Cerebellar cortex (tissue), 1 donor: ENCODE measurements at regions not wholly inside any gene's neighbourhood (a gene's known extent, or its start where the extent isn't known, plus 50 kb on each side); places are given as distances from the start of the nearest gene placed in this dataset.

Source experiments
- DNase-seq: peaks from one replicate; pipeline ENCODE4 v3.0.0-alpha.2; 2015; ENCODE audit warnings: low spot score

DNA sequence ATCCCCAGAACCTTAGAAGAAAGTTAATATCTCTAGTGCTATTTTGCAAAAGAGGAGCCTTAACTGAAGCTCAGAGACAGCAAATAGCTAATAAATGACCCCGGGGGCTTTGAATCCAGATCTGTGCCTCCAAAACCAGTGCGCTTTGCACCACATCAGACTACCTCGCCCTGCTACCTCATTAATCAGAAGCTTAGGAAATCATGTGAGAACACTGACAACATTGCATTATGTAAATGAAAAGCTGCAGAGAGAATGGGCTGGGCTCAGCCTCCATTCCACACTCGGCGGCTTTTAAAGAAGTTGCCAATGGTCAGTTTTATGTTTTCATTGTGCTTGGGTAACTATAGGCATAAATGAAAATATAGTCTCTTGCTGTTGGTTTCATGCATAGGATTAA lies 54.0 kb upstream of the STMND1 start:
- no peak for DNase-seq

DNA sequence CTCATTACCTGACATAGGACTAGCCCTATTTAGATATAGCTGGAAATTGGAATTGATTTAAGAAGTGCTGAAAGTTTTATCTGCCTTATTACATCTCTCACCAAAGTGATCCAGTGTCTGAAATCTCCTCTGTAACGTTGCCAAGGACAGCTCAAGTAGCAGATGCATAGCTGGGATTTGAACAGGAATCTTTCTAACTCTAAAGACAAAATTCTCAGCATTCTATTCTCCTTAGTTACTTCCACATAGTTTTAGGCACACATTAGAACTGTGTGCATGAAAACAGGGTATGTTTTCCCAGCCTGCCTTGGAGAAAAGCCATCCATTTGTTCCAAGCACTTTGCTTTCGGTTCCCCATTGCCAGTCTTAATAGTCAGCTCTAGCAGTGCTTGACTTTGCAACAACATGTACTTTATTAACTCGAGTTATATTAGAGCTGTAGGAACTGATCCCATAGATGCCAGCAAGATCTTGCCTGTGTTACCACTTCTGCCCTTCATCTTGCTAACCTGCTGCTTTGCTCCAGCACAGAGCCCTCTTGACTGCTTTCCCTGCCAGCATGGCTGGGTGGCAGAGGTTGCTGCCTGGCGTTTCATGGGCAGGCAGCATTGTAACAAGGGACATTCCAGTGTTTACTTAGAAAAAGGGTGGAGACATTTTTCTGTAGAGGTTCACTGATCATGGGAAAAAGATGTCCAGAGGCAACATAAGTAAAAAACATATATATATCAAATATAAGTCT lies 56.1 kb upstream of the STMND1 start:
- DNase-seq, result no peak

- no peak for DNase-seq
Observed at GRCh38 chr6:17043148-17043522, 58.7 kb upstream of the STMND1 start.

DNA sequence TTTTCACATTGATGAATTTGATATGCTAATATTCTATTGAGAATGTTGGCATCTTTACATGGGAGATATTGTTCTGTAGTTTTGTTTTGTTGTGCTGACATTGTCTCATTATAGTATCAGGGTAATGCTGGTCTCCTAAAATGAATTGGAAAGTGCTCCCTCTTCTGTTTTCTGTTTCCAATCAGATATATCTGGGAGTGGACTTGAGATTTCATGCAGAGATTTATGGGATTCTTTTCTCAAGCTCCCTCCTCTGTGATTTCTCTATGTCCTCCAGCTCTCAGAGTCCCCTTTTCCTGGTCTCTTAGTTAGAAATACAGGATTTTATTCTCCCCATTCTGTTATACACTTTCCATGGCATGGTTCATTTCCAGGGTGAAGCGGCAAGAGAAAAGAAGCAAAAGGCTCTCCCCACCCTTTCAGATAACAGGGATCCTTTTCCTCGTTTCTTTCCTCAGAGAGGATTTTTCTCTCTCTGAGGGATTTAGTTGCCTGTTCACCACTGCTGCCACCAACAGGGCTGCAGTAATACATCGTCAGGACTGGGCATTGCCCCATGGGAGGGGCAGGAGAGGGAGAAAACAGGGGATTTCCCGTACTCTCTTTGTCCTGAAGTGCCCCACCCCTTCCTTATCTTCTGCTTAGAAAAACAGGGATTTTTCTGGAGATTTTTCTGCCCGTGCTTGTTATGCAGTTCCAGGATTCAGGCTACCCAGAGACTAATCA lies 59.3 kb upstream of the STMND1 start:
- DNase-seq, result no peak

- DNase-seq, result no peak
Observed at GRCh38 chr6:17039266-17039665, 62.6 kb upstream of the STMND1 start.

DNA sequence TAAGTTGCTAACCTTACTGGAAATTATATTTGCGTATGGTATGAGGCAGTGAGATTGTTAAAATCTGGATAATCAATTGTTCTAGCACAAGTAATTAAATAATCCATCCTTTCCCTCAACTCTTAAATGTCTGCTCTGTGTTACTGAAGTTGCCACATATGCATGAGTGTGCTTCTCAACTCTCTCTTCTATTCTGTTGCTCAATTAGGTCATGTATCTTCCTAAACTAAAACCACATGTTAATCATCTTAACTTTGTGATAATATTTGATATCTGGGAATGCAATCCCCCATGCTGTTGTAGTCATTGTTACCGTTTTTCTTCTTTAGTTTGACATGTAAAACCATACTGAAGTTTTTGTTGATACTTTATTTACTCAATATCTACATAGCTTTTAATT lies 63.5 kb upstream of the STMND1 start:
- no peak for DNase-seq

DNA sequence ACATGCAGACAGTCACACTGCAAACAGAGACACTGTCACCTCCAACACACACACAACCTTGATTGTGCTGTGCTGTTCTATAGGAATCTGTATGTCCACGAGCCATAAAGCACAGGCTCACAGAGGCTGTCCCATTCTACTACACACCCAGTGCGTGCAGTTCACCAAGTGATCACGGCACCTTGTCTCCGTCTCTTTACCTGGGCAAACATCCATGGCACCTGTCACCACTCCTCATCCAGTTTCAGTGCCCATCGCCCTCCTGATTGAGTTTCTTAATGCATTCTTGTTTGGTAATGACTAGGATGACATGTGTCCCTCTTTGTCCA lies 65.8 kb upstream of the STMND1 start:
- DNase-seq, result no peak

DNA sequence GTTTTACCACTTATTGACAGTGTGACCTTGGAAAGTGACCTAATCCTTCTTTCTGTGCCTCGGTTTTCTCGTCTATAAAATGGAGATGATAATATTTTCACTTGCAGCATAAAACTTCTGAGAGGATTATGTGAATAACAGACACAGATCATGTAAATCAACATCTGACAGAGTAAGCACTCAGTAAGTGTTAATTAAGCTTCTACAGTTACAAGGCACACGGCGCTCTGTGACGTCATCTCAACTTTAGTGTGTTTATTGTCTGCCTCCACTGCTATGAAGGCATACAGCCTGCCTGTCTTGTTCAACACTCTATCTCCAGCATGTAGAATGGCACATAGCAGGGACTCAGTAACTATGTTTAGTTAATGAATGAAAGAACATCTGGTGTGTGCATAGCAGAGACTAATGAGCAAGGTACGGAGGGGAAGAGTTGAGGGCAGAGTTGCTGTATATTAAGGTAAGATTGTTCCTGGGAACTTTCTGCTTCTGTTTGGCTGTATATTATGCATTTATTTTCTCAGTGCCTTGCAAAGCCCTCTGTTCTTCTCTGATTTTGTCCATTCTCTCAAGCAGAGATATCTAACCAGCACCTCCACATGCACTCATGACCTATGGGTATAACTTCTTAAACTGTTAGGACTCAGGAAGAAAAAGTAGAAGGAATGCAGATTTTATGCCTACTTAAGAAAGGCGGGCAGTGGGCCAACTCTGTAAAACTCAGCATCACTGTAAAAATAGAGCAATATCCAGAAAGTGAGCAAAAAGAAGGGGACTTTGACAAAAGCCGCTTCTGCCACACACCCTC lies 66.4 kb upstream of the STMND1 start:
- DNase-seq, result no peak

DNA sequence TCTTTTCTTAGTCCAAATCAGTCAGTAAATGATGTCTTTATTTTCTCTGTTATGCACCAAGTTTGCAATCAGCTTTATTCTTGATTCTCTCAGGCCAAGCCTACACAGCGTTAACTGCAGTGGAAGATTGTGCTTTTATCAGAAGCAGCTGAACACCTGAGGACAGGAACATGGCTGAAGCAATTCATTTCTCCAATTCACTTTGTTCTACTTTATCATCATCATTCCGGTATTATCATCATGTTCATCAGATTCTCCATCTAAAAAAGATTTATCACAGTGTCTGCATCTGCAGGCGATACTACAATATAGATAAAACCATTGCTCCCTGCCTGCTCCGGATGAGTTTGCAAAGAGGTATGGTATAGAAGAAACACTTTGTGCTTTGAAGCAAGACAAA lies 68.1 kb upstream of the STMND1 start:
- DNase-seq, result no peak

GRCh38 chr6:17032988-17033634 lies 68.7 kb upstream of the STMND1 start:
- DNase-seq, result peak; percentile 49

GRCh38 chr6:17032590-17032987 lies 69.3 kb upstream of the STMND1 start:
- no peak for DNase-seq

DNA sequence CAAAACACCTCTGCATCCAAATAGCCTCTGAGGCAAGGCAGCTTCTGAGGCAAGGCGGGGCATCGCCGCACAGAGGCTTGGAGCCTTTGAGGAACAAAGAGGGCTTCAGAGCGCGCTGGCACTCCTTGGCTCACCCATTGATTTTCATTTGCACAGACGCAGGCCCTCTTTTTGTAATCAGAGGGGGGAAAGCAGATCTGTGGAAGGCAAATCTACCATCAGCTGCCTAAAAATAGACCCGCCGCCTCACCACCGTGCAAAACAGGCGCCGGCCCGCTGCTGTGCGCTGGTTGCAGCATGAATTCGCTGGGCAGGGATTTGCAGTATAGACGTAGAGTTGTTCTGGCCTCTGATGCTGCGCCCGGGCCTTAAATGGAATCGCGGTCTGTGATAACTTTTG lies 69.9 kb upstream of the STMND1 start:
- DNase-seq, result no peak

DNA sequence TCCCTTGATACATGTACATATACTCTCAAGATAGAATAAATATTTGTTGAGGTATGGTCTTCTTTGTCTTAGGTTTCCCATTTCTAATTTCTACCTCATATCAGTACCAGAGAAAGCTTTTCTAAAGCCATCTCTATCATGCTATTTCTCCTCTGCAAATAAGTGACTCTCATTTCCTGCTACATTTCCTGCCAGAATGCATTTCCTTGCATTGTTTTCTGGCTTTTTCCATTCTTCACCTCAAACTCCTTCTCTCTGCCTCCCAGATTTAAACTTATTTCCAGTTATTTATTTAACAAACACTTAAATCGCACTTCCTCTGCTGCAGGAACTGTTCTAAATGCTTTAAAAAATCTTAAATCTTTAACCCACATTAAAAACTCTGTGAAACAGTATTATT lies 74.4 kb upstream of the STMND1 start:
- no peak for DNase-seq

DNA sequence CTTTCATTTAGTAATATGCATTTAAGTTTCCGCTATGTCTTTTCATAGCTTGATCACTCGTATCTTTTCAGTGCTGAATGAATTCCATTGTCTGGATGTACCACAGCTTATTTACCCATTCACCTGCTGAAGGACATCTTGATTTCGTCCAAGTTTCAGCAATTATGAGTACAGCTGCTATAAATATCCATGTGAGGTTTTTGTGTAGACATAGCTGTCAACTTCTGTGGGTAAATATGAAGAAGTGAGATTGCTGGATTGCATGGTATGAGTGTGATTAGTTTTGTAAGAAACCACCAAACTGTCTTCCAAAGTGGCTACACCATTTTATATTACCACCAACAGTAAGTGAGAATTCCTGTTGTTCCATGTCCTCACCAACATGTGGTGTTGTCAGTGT lies 79.2 kb upstream of the STMND1 start:
- DNase-seq, result no peak

DNA sequence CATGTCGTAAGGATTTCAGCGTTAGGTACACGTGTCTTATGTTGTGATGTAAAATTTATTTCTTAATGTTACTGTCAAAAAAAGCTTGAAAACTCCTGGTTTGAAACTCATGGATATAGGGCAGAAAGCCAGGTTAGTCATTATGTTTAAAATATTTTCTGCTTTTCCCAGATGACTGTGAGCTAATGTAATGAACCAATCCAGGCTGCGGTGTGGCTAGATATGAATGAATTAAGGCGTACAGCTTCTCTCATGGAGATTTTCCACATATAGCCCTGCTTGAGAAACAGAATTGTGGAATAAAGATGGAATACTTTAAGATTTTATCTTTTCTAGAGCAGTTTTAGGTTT lies 80.3 kb upstream of the STMND1 start:
- DNase-seq, result no peak

GRCh38 chr6:17020889-17021538 lies 80.8 kb upstream of the STMND1 start:
- DNase-seq, result no peak

DNA sequence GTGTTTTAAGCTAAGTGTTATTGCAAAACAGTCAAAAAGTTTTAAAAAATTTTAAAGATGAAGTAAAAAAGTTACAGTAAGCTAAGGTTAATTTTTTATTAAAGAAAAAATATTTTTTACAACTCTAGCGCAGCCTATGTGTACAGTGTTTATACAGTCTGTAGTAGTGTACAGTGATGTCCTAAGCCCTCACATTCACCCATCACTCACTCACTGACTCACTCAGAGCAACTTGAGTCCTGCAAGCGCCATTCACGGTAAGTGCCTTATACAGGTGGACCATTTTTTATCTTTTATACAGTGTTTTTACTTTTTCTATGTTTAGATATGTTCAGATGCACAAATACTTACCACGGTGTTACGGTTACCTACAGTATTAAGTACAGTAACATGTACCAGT lies 83.4 kb upstream of the STMND1 start:
- no peak for DNase-seq

DNA sequence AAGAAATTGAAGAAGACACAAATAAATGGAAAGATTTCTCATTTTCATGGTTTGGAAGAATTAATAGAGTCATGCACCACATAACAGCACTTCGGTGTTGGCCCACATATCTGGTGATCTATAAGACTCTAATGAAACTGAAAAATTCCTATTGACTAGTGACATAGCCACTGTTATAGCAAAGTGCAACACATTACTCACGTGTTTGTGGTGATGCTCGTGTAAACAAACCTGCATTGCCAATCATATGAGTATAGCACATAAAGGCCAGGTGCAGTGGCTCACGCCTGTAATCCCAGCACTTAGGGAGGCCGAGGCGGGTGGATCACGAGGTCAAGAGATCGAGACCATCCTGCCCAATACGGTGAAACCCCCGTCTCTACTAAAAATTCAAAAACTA lies 84.4 kb upstream of the STMND1 start:
- no peak for DNase-seq

DNA sequence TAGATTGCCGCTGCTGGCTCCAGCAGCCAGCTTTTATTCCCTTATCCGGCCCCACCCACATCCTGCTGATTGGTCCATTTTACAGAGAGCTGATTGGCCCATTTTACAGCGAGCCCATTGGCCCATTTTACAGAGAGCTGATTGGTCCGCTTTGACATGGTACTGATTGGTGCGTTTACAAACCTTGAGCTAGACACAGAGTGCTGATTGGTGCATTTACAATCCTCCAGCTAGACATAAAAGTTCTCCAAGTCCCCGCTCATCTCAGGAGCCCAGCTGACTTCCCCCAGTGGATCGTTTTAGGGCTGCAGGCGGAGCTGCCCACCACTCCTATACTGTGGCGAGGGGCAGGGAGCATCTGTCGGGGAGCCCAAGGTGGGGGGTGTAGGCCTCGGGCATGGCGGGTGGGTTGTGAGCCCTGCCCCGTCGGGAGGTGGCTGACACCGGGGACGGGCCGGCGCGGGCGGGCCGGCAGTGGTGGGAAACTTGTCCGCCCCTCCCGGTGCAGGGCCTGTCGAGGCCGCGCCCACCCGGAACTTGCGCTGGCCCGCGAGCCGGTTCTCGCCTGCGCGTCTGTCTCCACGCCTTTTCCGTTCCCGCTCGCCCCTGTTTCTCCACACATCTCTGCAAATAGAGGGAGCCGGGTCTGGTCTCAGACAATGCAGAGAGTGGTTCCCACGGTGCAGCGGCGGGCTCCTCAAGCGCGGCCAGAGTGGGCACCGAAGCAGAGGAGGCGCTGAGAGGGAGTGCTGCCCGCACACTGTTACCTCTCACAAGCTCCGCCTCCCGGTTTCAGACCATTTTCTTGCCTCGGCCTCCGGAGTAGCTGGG lies 86.1 kb upstream of the STMND1 start:
- no peak for DNase-seq

- DNase-seq, result no peak
Observed at GRCh38 chr6:17015144-17015543, 86.7 kb upstream of the STMND1 start.

- no peak for DNase-seq
Observed at GRCh38 chr6:17013701-17014100, 88.1 kb upstream of the STMND1 start.
